ENCODE measurements at regions not wholly inside any gene's neighbourhood (a gene's known extent, or its start where the extent isn't known, plus 50 kb on each side); places are given as distances from the start of the nearest gene placed in this dataset.
"Not testable (repeated sequence)": the region's sequence is repeated elsewhere in the genome, so short reads cannot be mapped to it uniquely, and the experiment has no call there.

- TF ChIP-seq CTCF (conservative IDR thresholded peaks at IDR 0.05 in 1 of 2, IDR thresholded peaks at IDR 0.05 in 1 of 2; ENCODE audit: extremely low read depth in 1 of 2, insufficient read depth in 1 of 2, low read depth in 1 of 2, low read length in 2 of 2); EZH2 (IDR thresholded peaks at IDR 0.05; ENCODE audit: borderline replicate concordance, low read length): not testable (repeated sequence)
These were observed 454.0 kb upstream of the TMPRSS15 start for GRCh38 chr21:18857606-18858005.

Data from mammary epithelial cell (primary cell).